GM12873 (cell line): ENCODE measurements at regions not wholly inside any gene's neighbourhood (a gene's known extent, or its start where the extent isn't known, plus 50 kb on each side); places are given as distances from the start of the nearest gene placed in this dataset.

Source experiments
- CTCF ChIP-seq: IDR thresholded peaks from 2 replicates; pipeline ENCODE4 v1.5.1; 2012; ENCODE audit warnings: low read depth, mild to moderate bottlenecking, moderate library complexity, low read length, control low read depth; ENCODE audit not compliant: insufficient read depth; ENCODE audit errors: missing control alignments

- TF ChIP-seq CTCF: no peak
These were observed 443.4 kb upstream of the PRMT6 start for GRCh38 chr1:106613068-106613467.

GRCh38 chr1:106613861-106614260, 442.6 kb upstream of the PRMT6 start:
- no peak for TF ChIP-seq CTCF

GRCh38 chr1:106615473-106615872, 441.0 kb upstream of the PRMT6 start:
- TF ChIP-seq CTCF: no peak

- no peak for TF ChIP-seq CTCF
These were observed 437.2 kb upstream of the PRMT6 start for GRCh38 chr1:106619080-106619826.

- no peak for TF ChIP-seq CTCF
These were observed 436.7 kb upstream of the PRMT6 start for GRCh38 chr1:106619827-106620134.

GRCh38 chr1:106620521-106620954, 435.9 kb upstream of the PRMT6 start:
- no peak for TF ChIP-seq CTCF

- TF ChIP-seq CTCF: no peak
These were observed 434.6 kb upstream of the PRMT6 start for GRCh38 chr1:106621853-106622252.

- TF ChIP-seq CTCF: no peak
These were observed 418.9 kb upstream of the PRMT6 start for GRCh38 chr1:106637566-106637965.
